ENCODE measurements at regions not wholly inside any gene's neighbourhood (a gene's known extent, or its start where the extent isn't known, plus 50 kb on each side); places are given as distances from the start of the nearest gene placed in this dataset.

DNA sequence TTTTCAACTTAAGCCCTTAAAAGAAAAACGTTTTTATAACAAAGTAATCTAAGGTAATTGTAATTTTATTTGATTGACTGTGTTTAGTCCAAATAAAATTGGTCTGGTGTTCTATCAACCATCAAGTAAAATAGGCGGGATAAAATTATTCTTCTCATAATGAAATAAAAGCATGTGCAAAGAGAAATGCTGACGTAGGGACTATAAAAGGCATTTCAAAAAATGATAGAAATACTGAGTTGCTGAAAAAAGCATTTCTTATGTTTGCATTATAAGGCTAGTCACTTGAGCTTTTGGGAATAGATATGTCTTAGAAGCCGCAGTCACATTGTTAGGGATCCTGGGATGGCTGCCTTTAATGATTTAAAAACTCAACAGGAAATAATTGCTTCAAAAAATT, 608.0 kb upstream of the JAG1 start:
- ChIA-PET POLR2A (ENCODE audit: unreplicated experiment) (no interaction called here), CTCF (no interaction called here)
- Histone ChIP-seq H2AK5ac (ENCODE audit: low read depth, low read length) (no peak overlapping the region), H3K27ac (ENCODE audit: insufficient read depth, low read length) (no peak overlapping the region), H2BK15ac (ENCODE audit: low read depth, low read length) (no peak overlapping the region), H2AK9ac (replicated peaks; ENCODE audit: low read depth, low read length, poor library complexity) (no peak overlapping the region), H4K91ac (ENCODE audit: insufficient read depth, low read depth, low read length) (no peak overlapping the region), H3K14ac (replicated peaks; ENCODE audit: low read depth, low read length) (no peak overlapping the region), H3K4me3 (ENCODE audit: insufficient read depth, low read depth, low read length) (no peak overlapping the region), H2BK120ac (ENCODE audit: low read depth, low read length) (no peak overlapping the region), H3K36me3 (ENCODE audit: control insufficient read depth, insufficient read depth, low read length) (no peaks in the 10 kb centered on the region), H2BK5ac (ENCODE audit: low read depth, low read length, poor library complexity, severe bottlenecking) (no peak overlapping the region), H4K8ac (ENCODE audit: low read depth in 2 of 2, low read length in 2 of 2) (no peak overlapping the region), H3K56ac (ENCODE audit: extremely low read depth, insufficient read depth, low read length) (no peak overlapping the region), H3K9me1 (ENCODE audit: insufficient read depth, low read length) (no peaks in the 10 kb centered on the region), H2AFZ (replicated peaks; ENCODE audit: low read length, poor library complexity) (no peak overlapping the region), H3K4me1 (ENCODE audit: control insufficient read depth, insufficient read depth, low read length) (no peaks in the 10 kb centered on the region), H3K23ac (ENCODE audit: low read depth, low read length) (no peak overlapping the region), H3K4ac (ENCODE audit: low read depth, low read length) (no peak overlapping the region), H3K4me2 (ENCODE audit: low read depth, low read length) (no peak overlapping the region), H4K5ac (ENCODE audit: low read depth, low read length) (no peak overlapping the region), H2BK20ac (ENCODE audit: low read depth, low read length) (no peak overlapping the region), H3K79me1 (ENCODE audit: low read depth in 1 of 2, low read length in 2 of 2) (no peaks in the 10 kb centered on the region), H3K9ac (ENCODE audit: low read depth, low read length) (no peak overlapping the region), H3K27me3 (ENCODE audit: control insufficient read depth, insufficient read depth, low read length) (no peaks in the 10 kb centered on the region), H4K20me1 (ENCODE audit: insufficient read depth, low read length) (no peaks in the 10 kb centered on the region), H3K9me3 (ENCODE audit: control insufficient read depth, insufficient read depth, low read length) (peaks cover 3% of the 10 kb centered on the region; the same call in 1 of the 2 replicates), H3K18ac (ENCODE audit: low read depth, low read length) (no peak overlapping the region)
- intact Hi-C loops (cut with micrococcal nuclease) (no loop called here), dilution Hi-C loops (cut with HindIII; ENCODE audit: low sequenced_read_pairs, unreplicated experiment) (no loop called here), in situ Hi-C loops (cut with MboI; ENCODE audit: low sequenced_read_pairs) (no loop called here)
- TF ChIP-seq MAFK (IDR thresholded peaks at IDR 0.05; ENCODE audit: low read depth, low read length) (peak; percentile 47), RAD21 (IDR thresholded peaks at IDR 0.05; ENCODE audit: low read length) (no peak)
- whole genome bisulfite sequencing, 2 experiments (ENCODE audit: extremely low coverage in 2 of 2, insufficient read length in 1 of 2) = no CpG with 5 or more reads among the region's 4 CpGs
- no peak for ATAC-seq (ENCODE audit: low read depth)
- DNase-seq = no peak
- no TSS peak for BruUV-seq (replicated peaks)
